ENCODE measurements at regions not wholly inside any gene's neighbourhood (a gene's known extent, or its start where the extent isn't known, plus 50 kb on each side); places are given as distances from the start of the nearest gene placed in this dataset.

- Histone ChIP-seq H3K27ac (no peak overlapping the region), H3K4me1 (ENCODE audit: insufficient read depth) (peaks cover 6% of the 10 kb centered on the region), H3K9me2 (replicated peaks; ENCODE audit: insufficient read depth) (no peaks in the 10 kb centered on the region), H3K27me3 (no peaks in the 10 kb centered on the region), H3K79me2 (no peaks in the 10 kb centered on the region), H3K4me2 (no peak overlapping the region), H2AFZ (no peak overlapping the region), H3K4me3 (no peak overlapping the region), H4K20me1 (ENCODE audit: insufficient read depth, poor library complexity, severe bottlenecking) (no peaks in the 10 kb centered on the region), H3K9me3 (ENCODE audit: low read depth) (no peaks in the 10 kb centered on the region), H3K36me3 (replicated peaks; ENCODE audit: insufficient read depth, low read depth) (no peaks in the 10 kb centered on the region)
- TF ChIP-seq EZH2 (IDR thresholded peaks at IDR 0.05; ENCODE audit: borderline replicate concordance) (no peak), EZH2phosphoT487 (IDR thresholded peaks at IDR 0.05; ENCODE audit: low read depth, severe bottlenecking, unreplicated experiment) (no peak), CTCF (IDR thresholded peaks at IDR 0.05; ENCODE audit: poor library complexity) (no peak)
- no peak for DNase-seq (ENCODE audit: low spot score)
Measured at GRCh38 chr12:115042341-115042740, 358.4 kb upstream of the TBX3 start.

- TF ChIP-seq EZH2 (IDR thresholded peaks at IDR 0.05; ENCODE audit: borderline replicate concordance) (no peak), EZH2phosphoT487 (IDR thresholded peaks at IDR 0.05; ENCODE audit: low read depth, severe bottlenecking, unreplicated experiment) (no peak), CTCF (IDR thresholded peaks at IDR 0.05; ENCODE audit: poor library complexity) (no peak)
- Histone ChIP-seq H4K20me1 (ENCODE audit: insufficient read depth, poor library complexity, severe bottlenecking) (no peaks in the 10 kb centered on the region), H3K4me2 (no peak overlapping the region), H3K36me3 (replicated peaks; ENCODE audit: insufficient read depth, low read depth) (no peaks in the 10 kb centered on the region), H3K4me1 (ENCODE audit: insufficient read depth) (no peaks in the 10 kb centered on the region), H3K27ac (no peak overlapping the region), H2AFZ (no peak overlapping the region), H3K9me3 (ENCODE audit: low read depth) (no peaks in the 10 kb centered on the region), H3K4me3 (no peak overlapping the region), H3K79me2 (no peaks in the 10 kb centered on the region), H3K27me3 (no peaks in the 10 kb centered on the region), H3K9me2 (replicated peaks; ENCODE audit: insufficient read depth) (no peaks in the 10 kb centered on the region)
- 71% methylated on average over 2 of the region's 2 CpGs for WGBS (ENCODE audit: low lambda C conversion rate, missing lambda C conversion rate)
- DNase-seq (ENCODE audit: low spot score): no peak
Measured at GRCh38 chr12:115037830-115038229, 353.9 kb upstream of the TBX3 start.

DNA sequence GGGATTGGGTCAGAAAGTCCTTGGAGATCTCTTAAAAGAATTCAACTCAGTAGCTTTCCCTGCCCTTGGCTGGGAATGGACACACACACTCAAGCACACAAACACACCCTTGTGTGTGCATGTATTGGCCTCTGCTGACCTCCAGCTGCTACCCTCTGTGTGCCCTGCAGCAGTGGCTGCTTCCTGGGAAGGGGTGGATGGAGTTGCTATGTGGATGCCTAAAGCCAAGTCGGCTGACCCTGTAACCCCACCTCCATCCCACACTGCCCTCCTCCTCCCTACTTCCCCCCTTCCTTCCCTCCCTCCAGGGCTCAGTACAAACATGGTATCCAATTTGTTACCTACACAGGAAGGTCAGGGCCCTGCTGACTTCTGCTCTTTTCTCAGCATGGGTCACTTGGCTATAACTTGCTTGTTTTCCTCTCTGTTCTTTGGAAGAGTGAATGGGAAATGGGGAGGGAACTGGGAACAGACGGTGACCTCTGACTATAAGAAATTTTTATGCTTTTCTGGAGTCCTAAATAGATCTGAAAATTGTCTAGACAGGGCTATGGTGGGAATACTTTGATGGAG, 351.6 kb upstream of the TBX3 start:
- no peak overlapping the region for H3K4me3 ChIP-seq
- no peaks in the 10 kb centered on the region for H3K9me3 ChIP-seq (ENCODE audit: low read depth)
- no peaks in the 10 kb centered on the region for H3K79me2 ChIP-seq
- no peak overlapping the region for H2AFZ ChIP-seq
- H4K20me1 ChIP-seq (ENCODE audit: insufficient read depth, poor library complexity, severe bottlenecking): no peaks in the 10 kb centered on the region
- H3K36me3 ChIP-seq (replicated peaks; ENCODE audit: insufficient read depth, low read depth): no peaks in the 10 kb centered on the region
- no peaks in the 10 kb centered on the region for H3K4me1 ChIP-seq (ENCODE audit: insufficient read depth)
- H3K9me2 ChIP-seq (replicated peaks; ENCODE audit: insufficient read depth): no peaks in the 10 kb centered on the region
- WGBS (ENCODE audit: low lambda C conversion rate, missing lambda C conversion rate): 86% methylated on average over 1 of the region's 2 CpGs
- H3K27ac ChIP-seq: no peak overlapping the region
- DNase-seq (ENCODE audit: low spot score): no peak
- no peaks in the 10 kb centered on the region for H3K27me3 ChIP-seq
- TF ChIP-seq EZH2 (IDR thresholded peaks at IDR 0.05; ENCODE audit: borderline replicate concordance) (no peak), CTCF (IDR thresholded peaks at IDR 0.05; ENCODE audit: poor library complexity) (no peak), EZH2phosphoT487 (IDR thresholded peaks at IDR 0.05; ENCODE audit: low read depth, severe bottlenecking, unreplicated experiment) (no peak)
- H3K4me2 ChIP-seq: no peak overlapping the region

- no peaks in the 10 kb centered on the region for H4K20me1 ChIP-seq (ENCODE audit: insufficient read depth, poor library complexity, severe bottlenecking)
- no peaks in the 10 kb centered on the region for H3K79me2 ChIP-seq
- H3K27ac ChIP-seq: no peak overlapping the region
- H3K4me3 ChIP-seq: no peak overlapping the region
- 79% methylated on average over 3 of the region's 3 CpGs for WGBS (ENCODE audit: low lambda C conversion rate, missing lambda C conversion rate)
- H3K27me3 ChIP-seq: no peaks in the 10 kb centered on the region
- no peak overlapping the region for H2AFZ ChIP-seq
- no peaks in the 10 kb centered on the region for H3K9me3 ChIP-seq (ENCODE audit: low read depth)
- no peaks in the 10 kb centered on the region for H3K36me3 ChIP-seq (replicated peaks; ENCODE audit: insufficient read depth, low read depth)
- H3K4me2 ChIP-seq: no peak overlapping the region
- DNase-seq (ENCODE audit: low spot score): no peak
- TF ChIP-seq EZH2 (IDR thresholded peaks at IDR 0.05; ENCODE audit: borderline replicate concordance) (no peak), EZH2phosphoT487 (IDR thresholded peaks at IDR 0.05; ENCODE audit: low read depth, severe bottlenecking, unreplicated experiment) (no peak), CTCF (IDR thresholded peaks at IDR 0.05; ENCODE audit: poor library complexity) (no peak)
- H3K9me2 ChIP-seq (replicated peaks; ENCODE audit: insufficient read depth): no peaks in the 10 kb centered on the region
- H3K4me1 ChIP-seq (ENCODE audit: insufficient read depth): no peaks in the 10 kb centered on the region
Measured at GRCh38 chr12:115032521-115032920, 348.5 kb upstream of the TBX3 start.

All from hepatocyte (in vitro differentiated cells).